GM19397 (cell line): ENCODE measurements at regions not wholly inside any gene's neighbourhood (a gene's known extent, or its start where the extent isn't known, plus 50 kb on each side); places are given as distances from the start of the nearest gene placed in this dataset.
A peak's percentile ranks its signal among the peaks of the same experiment; 100 is the strongest.

Experiments used
- ATAC-seq: cut with Tn5 transposase; IDR thresholded peaks from one replicate; pipeline ENCODE4 v1.9.1; 2021; ENCODE audit warnings: mild to moderate bottlenecking, moderate library complexity; ENCODE audit not compliant: unreplicated experiment

- no peak for ATAC-seq
Observed at GRCh38 chr1:224504297-224505041, 69.9 kb upstream of the WDR26 start.

DNA sequence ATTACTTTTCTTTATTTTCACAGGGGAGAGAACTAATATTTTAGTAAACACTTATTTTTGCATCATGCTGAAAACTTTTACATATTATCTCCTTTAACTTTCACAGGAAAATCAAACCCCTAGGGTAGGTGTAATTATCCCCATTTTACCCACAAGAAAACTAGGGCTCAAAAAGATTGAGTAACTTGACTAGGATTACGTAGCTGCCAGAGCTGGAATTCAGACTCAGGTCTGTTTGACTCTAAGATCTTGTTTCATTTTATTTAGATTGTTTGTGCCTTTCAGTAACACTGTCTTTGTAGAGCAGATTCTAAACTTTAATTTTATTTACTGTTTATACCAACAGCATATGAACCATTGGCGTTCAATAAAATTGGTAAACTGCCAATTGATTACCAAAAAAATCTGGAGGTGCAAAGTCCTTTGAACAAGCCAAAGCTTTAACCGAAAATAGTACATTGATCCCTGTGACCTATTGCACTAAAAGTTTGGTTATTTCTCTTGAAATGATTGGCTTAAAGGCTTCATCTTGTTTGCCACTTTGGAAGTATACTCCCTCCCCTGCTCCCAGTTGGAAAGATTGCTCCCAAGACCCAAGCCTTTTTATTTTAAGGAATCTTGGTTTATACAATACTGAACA, 71.0 kb upstream of the WDR26 start:
- no peak for ATAC-seq

DNA sequence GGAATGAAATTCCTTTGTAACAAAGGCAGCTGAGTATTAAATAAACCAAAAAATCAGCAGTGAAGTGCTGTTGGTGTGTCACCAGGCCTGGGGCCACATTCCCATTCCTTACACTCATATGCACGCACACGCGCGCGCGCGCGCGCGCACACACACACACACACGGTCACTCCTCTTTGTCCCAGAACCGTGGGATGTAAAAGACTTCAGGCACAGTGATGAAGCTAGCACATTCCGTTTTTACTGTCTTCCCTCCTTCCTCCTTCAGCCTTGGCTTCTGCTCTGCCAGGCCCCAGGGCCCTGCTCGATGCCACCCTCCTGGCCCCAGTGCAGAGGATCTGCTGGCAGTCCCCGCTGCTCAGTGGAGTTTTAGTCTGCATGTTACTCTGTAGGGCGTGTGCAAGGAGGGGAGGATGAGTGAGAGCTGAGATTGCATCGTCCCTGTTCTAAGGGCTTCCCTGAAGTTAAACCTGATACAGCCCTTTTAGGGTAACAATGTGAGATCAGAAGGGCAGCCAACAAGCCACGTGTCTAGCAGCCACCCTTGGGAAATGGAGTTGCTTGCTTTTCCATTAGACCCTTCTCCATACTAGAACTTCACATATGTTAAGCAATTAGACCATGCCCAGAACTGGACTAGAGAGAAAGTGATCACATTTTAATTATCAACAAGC, 71.7 kb upstream of the WDR26 start:
- ATAC-seq, result no peak

DNA sequence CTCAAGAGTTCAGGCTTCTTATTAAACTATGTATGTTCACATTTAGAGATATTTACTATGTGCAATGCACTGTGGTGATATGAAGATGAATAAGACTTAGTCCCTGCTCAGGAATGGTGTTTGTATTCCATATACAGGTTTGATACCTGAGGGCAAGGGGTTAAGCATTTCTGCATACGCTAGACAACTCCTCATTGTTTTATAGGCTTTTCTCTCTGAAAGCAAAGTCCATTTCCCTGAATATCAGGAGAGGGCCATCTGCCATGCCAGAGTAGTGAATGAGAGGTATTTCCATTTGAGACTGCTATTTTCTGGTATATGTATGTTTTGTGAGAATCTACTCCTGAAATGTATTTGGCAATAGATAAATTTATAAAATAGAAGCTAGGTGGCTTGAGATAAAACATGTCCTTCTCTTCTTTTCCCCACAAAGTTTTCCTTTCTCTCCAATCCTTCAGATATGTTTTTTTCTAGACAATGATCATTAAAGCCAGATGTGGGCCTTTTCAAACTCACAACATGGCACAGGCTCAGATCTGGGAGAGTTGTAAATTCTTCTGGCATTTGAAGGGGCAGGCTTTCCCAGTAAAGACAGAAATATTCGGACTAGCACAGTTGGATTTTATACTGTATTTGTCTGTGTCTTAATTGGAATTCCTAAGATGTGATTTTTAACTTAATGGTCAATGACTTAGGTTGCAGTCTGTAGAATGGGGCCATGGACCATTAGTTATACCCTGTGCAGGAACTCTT, 73.3 kb upstream of the WDR26 start:
- ATAC-seq, result no peak

DNA sequence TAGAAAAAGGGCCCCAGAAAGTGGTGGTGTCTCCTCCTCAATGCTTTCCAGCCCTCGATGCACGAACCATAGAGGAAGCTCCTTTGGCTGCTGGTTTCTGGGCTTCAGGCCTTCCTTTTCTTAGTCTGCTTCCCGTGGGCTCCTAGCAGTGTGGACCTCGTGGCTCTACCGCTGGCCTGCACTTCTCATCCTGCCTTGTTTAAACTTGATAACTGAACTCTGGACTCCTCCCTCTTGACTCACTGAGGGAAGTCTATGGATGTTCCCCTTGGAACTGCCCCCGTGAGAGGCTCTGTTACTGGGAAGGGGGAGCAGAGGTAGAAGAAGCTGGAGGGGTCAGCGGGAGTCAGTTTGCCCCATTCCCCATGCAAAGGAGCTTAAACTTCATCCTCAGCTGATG, 75.3 kb upstream of the WDR26 start:
- no peak for ATAC-seq

DNA sequence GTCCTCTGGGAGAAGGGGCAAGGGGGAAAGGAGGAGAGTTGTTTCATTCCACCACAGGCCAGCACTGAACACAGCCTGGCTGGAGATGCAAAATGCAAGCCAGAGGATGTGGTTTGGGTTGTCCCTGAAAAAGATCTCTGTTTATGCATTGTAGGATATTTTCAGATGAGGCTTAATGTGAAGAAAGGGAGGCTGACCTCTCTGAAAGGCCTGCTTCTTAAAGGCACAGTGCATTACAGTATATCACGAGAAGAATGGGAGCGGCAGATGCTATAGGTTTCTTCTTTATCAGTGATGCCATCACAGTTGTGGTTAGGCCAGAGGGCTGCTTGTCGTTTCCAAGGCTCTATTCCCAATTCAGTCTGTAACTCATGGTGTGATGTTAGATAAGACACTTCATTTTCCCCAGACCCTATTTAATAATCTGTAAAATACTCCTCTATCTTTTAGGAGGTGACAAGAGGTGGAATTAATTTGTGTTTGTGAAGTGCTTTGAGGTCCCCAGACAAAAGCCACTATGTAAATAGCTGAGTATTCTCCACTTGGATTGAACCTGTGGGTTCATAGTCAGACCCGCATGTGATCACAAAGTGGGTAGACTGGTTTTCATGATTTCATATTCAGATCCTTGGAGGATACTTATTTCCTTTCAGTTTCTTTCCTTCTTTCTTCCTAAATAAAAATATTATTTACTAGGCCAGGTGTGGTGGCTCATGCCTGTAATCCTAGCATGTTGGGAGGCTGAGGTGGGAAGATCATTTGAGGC, 76.5 kb upstream of the WDR26 start:
- ATAC-seq, result no peak

DNA sequence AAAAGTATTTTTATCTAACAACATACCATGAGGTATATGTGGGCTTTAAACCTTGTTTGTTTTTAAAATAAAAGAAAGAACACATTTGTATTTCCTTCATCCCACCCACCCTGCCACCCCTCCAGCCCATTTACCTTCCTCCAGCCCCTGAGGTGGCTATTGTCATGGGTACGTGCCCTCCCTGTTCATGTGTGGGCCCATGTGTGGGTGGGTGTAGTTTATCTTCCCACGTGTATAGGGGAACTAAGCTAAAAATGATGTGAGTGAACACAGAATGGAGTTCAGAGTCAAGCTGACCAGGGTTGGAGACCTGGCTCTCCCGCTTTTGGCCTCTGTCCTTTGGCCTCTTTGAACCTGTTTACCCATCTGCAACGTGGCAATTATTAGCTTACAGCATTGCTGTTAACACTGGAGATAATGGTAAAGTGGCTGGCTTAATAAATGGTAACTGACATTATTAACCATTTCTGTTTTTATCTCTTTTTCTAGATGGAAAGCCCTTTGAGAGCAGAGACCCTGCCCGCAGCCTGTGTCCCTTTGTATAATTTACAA, 78.1 kb upstream of the WDR26 start:
- no peak for ATAC-seq

GRCh38 chr1:224513383-224513782, 78.8 kb upstream of the WDR26 start:
- ATAC-seq, result no peak

DNA sequence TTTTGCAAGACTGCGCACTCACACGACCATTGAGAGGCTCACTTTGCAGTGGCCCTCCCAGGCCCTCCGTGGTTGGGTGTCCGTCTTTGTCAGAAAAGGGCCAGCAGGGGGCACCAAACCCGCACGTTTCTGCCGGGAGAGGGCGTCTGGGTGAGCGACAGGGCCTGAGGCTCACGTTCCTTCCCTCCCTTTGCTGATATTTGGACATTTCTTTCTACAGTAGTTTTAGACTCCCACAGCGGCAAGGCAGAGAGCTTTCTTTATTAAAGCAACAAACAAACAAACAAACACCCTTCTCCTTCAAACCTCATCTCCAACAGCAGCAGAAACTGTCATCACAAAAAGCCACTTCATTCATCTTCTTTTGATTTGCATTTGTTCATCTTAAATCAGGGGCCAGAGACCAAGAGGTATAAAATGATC, 79.2 kb upstream of the WDR26 start:
- peak; percentile 92 for ATAC-seq

- no peak for ATAC-seq
Observed at GRCh38 chr1:224517171-224517570, 82.6 kb upstream of the WDR26 start.

DNA sequence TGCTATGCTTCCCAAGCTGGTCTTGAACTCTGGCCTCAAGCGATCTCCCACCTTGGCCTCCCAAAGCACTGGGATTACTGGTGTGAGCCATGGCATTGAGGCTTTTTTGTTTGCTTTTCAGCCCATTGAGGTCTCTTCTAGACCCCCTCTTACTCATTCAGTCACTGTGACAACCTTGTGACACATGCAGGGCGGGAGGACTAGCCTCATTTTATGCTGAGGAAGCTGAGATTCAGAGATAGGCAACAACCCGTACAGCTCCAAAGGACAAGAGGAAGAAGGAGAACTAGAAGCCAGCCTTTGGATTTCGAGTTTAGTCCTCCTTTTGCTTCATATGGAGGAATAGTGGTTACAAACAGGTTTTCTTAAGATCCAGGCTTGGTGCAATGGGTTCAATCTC, 83.9 kb upstream of the WDR26 start:
- no peak for ATAC-seq

GRCh38 chr1:224519874-224520273, 85.3 kb upstream of the WDR26 start:
- ATAC-seq, result no peak

GRCh38 chr1:224520808-224521207, 86.2 kb upstream of the WDR26 start:
- no peak for ATAC-seq

DNA sequence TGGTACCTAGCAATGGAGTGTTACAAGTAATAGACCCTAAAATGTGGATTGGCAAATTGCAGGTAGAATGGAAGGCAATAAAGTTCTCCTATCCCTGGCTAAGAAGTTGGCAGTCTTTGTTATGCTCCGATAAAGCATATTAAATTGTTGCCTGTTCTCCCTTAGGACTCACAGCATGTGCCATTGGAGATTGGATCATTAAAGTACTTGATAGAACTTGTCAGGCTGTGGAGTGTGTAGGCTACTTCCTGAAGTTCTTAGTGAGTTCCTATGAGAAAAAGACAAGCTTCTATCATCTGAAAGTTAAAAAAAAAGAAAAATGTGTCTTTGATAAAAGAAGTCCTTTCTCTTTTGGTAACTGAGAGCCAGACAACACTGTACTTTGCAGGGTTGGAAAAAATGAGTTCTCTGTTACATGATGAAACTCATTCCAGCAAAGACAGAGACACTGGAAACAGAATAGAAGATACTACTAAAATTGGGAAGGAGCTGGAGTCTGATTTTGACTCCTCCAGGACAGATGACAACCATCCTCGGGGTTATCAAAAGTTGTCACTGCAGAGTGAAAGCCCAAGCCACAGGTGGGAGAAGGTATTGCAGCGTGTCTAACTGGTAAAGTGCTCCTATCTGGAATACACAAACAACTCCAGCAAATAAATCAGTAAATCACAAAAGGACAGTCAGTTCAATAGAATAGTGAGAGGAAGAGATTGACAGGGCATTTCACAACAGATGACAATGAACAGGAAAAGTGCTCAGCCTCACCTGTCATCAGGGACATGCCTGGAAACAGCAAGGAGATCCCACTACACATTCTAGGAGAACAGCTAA, 87.5 kb upstream of the WDR26 start:
- ATAC-seq, result no peak

- ATAC-seq, result no peak
Observed at GRCh38 chr1:224523676-224524075, 89.1 kb upstream of the WDR26 start.

- no peak for ATAC-seq
Observed at GRCh38 chr1:224524679-224525078, 90.1 kb upstream of the WDR26 start.

- ATAC-seq, result no peak
Observed at GRCh38 chr1:224525411-224526040, 90.6 kb upstream of the CNIH3 start.

- ATAC-seq, result no peak
Observed at GRCh38 chr1:224526771-224527170, 89.3 kb upstream of the CNIH3 start.

- no peak for ATAC-seq
Observed at GRCh38 chr1:224528900-224529299, 87.2 kb upstream of the CNIH3 start.
